ENCODE measurements at regions not wholly inside any gene's neighbourhood (a gene's known extent, or its start where the extent isn't known, plus 50 kb on each side); places are given as distances from the start of the nearest gene placed in this dataset.

DNA sequence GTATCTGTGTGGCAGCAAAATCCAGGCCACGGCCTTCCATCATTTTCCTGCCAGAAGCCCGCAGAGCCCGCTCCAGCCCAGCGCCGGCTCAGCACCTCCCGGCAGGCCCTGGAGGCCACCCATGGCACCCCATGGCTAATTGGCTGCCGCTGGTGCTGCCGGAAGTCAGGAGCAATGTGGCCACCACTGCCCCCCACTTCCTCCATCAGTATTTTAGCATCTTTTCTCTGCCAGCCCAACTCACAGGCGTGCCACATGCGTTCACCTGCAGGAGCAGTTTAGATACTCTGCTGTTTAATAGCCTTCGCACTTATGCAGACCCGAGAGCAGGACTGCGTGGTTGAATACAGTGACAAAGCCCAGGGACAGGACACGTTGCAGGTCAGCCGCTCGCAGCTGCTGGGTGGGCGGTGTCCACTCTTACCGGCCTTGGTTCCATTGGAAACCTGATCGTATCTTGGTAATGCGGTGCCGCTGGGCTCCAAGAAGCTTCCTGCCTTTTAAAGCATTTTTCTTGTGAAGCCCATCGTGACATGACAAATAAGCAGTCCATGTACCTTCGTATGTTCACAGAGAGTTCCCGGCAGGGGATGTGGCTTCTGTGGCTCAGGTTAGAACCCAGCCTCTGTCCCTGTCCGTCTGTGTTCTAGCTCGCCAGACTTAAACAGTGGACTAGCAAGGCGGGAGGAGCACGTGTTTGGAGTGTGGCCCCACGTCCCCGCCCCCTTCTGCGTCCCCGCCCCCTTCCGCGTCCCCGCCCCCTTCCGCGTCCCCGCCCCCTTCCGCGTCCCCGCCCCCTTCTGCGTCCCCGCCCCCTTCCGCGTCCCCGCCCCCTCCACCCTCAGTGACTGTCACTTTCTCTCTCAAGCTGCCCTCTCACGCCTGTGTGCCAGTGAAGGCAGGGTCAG, 162.0 kb upstream of the SOX1 start:
- Histone ChIP-seq H3K4me3 (no peak overlapping the region), H3K36me3 (no peaks in the 10 kb centered on the region), H3K4me1 (no peaks in the 10 kb centered on the region), H3K9me3 (no peaks in the 10 kb centered on the region), H3K27ac (no peak overlapping the region), H3K27me3 (no peaks in the 10 kb centered on the region)
- WGBS, result 81% methylated on average over 42 of the region's 47 CpGs
- no peak for TF ChIP-seq EP300 (IDR thresholded peaks at IDR 0.05)
- no peak for TF ChIP-seq POLR2AphosphoS5 (IDR thresholded peaks at IDR 0.05)
- TF ChIP-seq POLR2A (IDR thresholded peaks at IDR 0.05), result no peak
- TF ChIP-seq, protein P1, sequence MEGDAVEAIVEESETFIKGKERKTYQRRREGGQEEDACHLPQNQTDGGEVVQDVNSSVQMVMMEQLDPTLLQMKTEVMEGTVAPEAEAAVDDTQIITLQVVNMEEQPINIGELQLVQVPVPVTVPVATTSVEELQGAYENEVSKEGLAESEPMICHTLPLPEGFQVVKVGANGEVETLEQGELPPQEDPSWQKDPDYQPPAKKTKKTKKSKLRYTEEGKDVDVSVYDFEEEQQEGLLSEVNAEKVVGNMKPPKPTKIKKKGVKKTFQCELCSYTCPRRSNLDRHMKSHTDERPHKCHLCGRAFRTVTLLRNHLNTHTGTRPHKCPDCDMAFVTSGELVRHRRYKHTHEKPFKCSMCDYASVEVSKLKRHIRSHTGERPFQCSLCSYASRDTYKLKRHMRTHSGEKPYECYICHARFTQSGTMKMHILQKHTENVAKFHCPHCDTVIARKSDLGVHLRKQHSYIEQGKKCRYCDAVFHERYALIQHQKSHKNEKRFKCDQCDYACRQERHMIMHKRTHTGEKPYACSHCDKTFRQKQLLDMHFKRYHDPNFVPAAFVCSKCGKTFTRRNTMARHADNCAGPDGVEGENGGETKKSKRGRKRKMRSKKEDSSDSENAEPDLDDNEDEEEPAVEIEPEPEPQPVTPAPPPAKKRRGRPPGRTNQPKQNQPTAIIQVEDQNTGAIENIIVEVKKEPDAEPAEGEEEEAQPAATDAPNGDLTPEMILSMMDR (IDR thresholded peaks at IDR 0.05), result no peak
- peak; percentile 33 to 60 for DNase-seq (ENCODE audit: low spot score in 2 of 2)

DNA sequence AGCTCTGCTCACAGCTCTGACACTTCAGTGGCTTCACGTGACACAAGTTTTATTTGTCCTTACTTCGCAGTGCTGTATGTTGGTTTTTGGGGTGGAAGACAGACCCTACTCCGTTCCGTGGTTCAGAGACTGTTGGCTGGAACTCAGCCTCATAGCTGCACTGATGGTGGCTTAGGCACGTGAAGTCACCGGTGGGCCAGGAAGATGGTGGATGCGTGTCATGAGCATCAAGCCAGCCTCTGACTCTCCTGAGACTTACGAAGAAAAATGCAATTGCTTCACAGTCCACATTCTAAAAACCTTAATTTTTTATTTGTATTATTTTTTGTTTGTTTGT, 161.4 kb upstream of the SOX1 start:
- no peak for TF ChIP-seq POLR2A (IDR thresholded peaks at IDR 0.05)
- TF ChIP-seq EP300 (IDR thresholded peaks at IDR 0.05), result no peak
- TF ChIP-seq POLR2AphosphoS5 (IDR thresholded peaks at IDR 0.05), result no peak
- TF ChIP-seq, protein P1 (IDR thresholded peaks at IDR 0.05), result no peak
- DNase-seq (ENCODE audit: low spot score in 2 of 2), result peak; percentile 15 to 30
- WGBS, result 94% methylated on average over 7 of the region's 8 CpGs

DNA sequence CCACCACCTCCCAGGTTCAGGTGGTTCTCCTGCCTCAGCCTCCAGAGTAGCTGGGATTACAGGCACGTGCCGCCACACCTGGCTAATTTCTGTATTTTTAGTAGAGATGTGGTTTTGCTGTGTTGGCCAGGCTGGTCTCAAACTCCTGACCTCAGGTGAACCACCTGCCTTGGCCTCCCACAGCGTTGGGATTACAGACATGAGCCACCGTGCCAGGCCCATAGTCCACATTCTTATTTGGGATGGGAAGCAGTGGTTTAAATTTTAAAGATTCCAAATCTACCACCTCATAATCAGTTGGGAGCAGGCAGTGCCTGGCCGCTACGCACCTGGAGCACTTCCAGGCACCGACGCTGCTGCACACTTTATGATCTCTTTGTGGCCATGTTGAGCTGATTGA, 160.6 kb upstream of the SOX1 start:
- peak in 1 of 2 donors; percentile 38 for DNase-seq (ENCODE audit: low spot score in 2 of 2)
- Histone ChIP-seq H3K9me3 (no peaks in the 10 kb centered on the region), H3K27me3 (no peaks in the 10 kb centered on the region), H3K4me3 (no peak overlapping the region), H3K36me3 (no peaks in the 10 kb centered on the region), H3K27ac (no peak overlapping the region), H3K4me1 (no peaks in the 10 kb centered on the region)
- 92% methylated on average over 8 of the region's 8 CpGs for WGBS
- TF ChIP-seq POLR2A (IDR thresholded peaks at IDR 0.05) (no peak), POLR2AphosphoS5 (IDR thresholded peaks at IDR 0.05) (no peak), EP300 (IDR thresholded peaks at IDR 0.05) (no peak)
- TF ChIP-seq, protein P1 (IDR thresholded peaks at IDR 0.05), result no peak

More for the DNA sequence above, 161.4 kb upstream of the SOX1 start:
- Histone ChIP-seq H3K9me3 (no peaks in the 10 kb centered on the region), H3K27me3 (no peaks in the 10 kb centered on the region), H3K27ac (no peak overlapping the region), H3K4me1 (no peaks in the 10 kb centered on the region), H3K36me3 (no peaks in the 10 kb centered on the region), H3K4me3 (no peak overlapping the region)

DNA sequence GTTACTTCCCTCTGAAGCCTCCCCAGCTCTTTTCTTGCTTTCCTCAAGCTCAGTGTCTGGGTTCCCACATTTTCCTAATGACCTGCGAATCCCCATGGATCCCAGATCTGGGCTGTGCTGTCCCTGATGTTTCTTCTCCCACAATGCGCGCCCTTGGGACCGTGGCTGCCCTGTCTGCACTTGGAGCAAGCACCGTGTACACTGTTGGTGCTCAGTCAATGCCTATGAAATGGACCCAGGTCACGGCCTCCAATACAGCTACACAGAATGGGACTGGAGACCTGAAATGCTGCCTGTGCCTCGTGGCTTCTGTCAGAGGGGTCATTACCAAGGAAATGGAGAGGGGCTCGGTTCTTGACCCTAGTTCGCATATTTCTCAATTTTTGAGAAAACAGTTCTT, 160.1 kb upstream of the SOX1 start:
- DNase-seq (ENCODE audit: low spot score in 2 of 2), result peak in 1 of 2 donors; percentile 59
- Histone ChIP-seq H3K27ac (no peak overlapping the region), H3K9me3 (no peaks in the 10 kb centered on the region), H3K27me3 (no peaks in the 10 kb centered on the region), H3K36me3 (no peaks in the 10 kb centered on the region), H3K4me3 (no peak overlapping the region), H3K4me1 (no peaks in the 10 kb centered on the region)
- TF ChIP-seq POLR2A (IDR thresholded peaks at IDR 0.05), result no peak
- no peak for TF ChIP-seq EP300 (IDR thresholded peaks at IDR 0.05)
- TF ChIP-seq, protein P1 (IDR thresholded peaks at IDR 0.05), result no peak
- no peak for TF ChIP-seq POLR2AphosphoS5 (IDR thresholded peaks at IDR 0.05)
- WGBS, result 97% methylated on average over 9 of the region's 9 CpGs

DNA sequence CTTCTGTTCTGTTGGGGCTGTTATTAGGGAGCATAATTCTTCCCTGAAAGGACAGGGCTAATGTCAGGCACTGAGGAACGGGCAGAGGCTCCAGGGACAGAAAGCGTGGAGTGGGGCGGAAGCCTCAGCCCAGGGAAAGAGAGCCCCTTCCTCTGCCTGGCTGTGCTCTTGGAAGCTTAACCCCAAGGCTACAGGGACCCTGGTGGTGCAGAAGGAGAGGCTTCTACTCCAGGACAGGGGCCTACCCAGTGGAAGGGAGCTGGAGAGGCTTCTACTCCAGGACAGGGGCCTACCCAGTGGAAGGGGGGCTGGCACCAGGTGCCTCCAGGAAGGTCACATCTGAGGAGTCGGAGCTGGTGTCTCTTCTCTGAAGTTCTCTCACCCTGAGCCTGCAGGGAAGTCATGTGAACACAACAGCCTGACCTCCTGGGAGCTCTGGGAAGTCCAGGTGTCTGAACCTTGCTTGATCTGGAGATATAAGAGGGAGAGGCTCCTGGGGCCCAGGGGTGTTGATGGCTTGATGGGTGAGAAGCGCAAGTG, 159.5 kb upstream of the SOX1 start:
- Histone ChIP-seq H3K27ac (no peak overlapping the region), H3K36me3 (no peaks in the 10 kb centered on the region), H3K4me1 (no peaks in the 10 kb centered on the region), H3K9me3 (no peaks in the 10 kb centered on the region), H3K27me3 (peaks cover 4% of the 10 kb centered on the region), H3K4me3 (no peak overlapping the region)
- DNase-seq (ENCODE audit: low spot score in 2 of 2), result peak in 1 of 2 donors; percentile 48
- WGBS, result 94% methylated on average over 4 of the region's 5 CpGs
- TF ChIP-seq POLR2AphosphoS5 (IDR thresholded peaks at IDR 0.05) (no peak), POLR2A (IDR thresholded peaks at IDR 0.05) (no peak), EP300 (IDR thresholded peaks at IDR 0.05) (no peak)
- TF ChIP-seq, protein P1 (IDR thresholded peaks at IDR 0.05), result no peak

Measured in suprapubic skin (tissue), 4 donors.